GM12878 (cell line): ENCODE measurements at regions not wholly inside any gene's neighbourhood (a gene's known extent, or its start where the extent isn't known, plus 50 kb on each side); places are given as distances from the start of the nearest gene placed in this dataset.

Source experiments
- ATF7 ChIP-seq: fragments of 450-650 bp; IDR thresholded peaks from 2 replicates; pipeline ENCODE4 v1.6.1; 2016; ENCODE audit warnings: low read depth, mild to moderate bottlenecking
- PML ChIP-seq: IDR thresholded peaks from 2 replicates; pipeline ENCODE4 v1.6.1; 2012; ENCODE audit warnings: low read length, inconsistent platforms
- RAD51 ChIP-seq: fragments of 450-650 bp; IDR thresholded peaks from 2 replicates; pipeline ENCODE4 v1.6.1; 2016; ENCODE audit warnings: moderate library complexity, mild to moderate bottlenecking, inconsistent platforms
- TF ChIP-seq, protein P1 (sequence below): fragments of 450-650 bp; formaldehyde crosslinking; IDR thresholded peaks from 2 replicates; pipeline ENCODE4 v1.4.0; 2020; ENCODE audit warnings: mild to moderate bottlenecking, moderate library complexity
- TF ChIP-seq, protein P2 (sequence below): IDR thresholded peaks from 2 replicates; pipeline ENCODE4 v1.6.1; 2012; ENCODE audit warnings: low read length, inconsistent platforms
- TF ChIP-seq, protein P3 (sequence below): fragments of 450-650 bp; IDR thresholded peaks from 2 replicates; pipeline ENCODE4 v1.6.1; 2017; ENCODE audit warnings: mild to moderate bottlenecking, moderate library complexity

DNA sequence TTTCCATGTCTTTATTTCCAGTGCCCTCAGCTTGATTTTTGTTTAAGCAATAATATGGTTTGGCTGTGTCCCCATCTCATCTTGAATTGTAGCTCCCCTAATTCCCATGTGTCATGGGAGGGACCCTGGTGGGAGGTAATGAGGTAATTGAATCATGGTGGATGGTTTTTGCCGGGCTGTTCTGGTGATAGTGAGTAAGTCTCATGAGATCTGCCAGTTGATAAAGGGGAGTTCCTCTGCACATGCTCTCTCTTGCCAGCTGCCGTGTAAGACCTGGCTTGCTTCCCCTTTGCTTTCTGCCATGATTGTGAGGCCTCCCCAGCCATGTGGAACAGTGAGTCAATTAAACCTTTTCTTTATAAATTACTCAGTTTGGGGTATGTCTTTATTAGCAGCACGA, 559.6 kb upstream of the ADAMTS5 start (continued):
- TF ChIP-seq, protein P1, sequence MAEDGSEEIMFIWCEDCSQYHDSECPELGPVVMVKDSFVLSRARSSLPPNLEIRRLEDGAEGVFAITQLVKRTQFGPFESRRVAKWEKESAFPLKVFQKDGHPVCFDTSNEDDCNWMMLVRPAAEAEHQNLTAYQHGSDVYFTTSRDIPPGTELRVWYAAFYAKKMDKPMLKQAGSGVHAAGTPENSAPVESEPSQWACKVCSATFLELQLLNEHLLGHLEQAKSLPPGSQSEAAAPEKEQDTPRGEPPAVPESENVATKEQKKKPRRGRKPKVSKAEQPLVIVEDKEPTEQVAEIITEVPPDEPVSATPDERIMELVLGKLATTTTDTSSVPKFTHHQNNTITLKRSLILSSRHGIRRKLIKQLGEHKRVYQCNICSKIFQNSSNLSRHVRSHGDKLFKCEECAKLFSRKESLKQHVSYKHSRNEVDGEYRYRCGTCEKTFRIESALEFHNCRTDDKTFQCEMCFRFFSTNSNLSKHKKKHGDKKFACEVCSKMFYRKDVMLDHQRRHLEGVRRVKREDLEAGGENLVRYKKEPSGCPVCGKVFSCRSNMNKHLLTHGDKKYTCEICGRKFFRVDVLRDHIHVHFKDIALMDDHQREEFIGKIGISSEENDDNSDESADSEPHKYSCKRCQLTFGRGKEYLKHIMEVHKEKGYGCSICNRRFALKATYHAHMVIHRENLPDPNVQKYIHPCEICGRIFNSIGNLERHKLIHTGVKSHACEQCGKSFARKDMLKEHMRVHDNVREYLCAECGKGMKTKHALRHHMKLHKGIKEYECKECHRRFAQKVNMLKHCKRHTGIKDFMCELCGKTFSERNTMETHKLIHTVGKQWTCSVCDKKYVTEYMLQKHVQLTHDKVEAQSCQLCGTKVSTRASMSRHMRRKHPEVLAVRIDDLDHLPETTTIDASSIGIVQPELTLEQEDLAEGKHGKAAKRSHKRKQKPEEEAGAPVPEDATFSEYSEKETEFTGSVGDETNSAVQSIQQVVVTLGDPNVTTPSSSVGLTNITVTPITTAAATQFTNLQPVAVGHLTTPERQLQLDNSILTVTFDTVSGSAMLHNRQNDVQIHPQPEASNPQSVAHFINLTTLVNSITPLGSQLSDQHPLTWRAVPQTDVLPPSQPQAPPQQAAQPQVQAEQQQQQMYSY (CRISPR knock-in tag): no peak
- no peak for TF ChIP-seq RAD51
- TF ChIP-seq PML: no peak
- TF ChIP-seq, protein P2, sequence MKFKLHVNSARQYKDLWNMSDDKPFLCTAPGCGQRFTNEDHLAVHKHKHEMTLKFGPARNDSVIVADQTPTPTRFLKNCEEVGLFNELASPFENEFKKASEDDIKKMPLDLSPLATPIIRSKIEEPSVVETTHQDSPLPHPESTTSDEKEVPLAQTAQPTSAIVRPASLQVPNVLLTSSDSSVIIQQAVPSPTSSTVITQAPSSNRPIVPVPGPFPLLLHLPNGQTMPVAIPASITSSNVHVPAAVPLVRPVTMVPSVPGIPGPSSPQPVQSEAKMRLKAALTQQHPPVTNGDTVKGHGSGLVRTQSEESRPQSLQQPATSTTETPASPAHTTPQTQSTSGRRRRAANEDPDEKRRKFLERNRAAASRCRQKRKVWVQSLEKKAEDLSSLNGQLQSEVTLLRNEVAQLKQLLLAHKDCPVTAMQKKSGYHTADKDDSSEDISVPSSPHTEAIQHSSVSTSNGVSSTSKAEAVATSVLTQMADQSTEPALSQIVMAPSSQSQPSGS: no peak
- no peak for TF ChIP-seq ATF7
- TF ChIP-seq, protein P3, sequence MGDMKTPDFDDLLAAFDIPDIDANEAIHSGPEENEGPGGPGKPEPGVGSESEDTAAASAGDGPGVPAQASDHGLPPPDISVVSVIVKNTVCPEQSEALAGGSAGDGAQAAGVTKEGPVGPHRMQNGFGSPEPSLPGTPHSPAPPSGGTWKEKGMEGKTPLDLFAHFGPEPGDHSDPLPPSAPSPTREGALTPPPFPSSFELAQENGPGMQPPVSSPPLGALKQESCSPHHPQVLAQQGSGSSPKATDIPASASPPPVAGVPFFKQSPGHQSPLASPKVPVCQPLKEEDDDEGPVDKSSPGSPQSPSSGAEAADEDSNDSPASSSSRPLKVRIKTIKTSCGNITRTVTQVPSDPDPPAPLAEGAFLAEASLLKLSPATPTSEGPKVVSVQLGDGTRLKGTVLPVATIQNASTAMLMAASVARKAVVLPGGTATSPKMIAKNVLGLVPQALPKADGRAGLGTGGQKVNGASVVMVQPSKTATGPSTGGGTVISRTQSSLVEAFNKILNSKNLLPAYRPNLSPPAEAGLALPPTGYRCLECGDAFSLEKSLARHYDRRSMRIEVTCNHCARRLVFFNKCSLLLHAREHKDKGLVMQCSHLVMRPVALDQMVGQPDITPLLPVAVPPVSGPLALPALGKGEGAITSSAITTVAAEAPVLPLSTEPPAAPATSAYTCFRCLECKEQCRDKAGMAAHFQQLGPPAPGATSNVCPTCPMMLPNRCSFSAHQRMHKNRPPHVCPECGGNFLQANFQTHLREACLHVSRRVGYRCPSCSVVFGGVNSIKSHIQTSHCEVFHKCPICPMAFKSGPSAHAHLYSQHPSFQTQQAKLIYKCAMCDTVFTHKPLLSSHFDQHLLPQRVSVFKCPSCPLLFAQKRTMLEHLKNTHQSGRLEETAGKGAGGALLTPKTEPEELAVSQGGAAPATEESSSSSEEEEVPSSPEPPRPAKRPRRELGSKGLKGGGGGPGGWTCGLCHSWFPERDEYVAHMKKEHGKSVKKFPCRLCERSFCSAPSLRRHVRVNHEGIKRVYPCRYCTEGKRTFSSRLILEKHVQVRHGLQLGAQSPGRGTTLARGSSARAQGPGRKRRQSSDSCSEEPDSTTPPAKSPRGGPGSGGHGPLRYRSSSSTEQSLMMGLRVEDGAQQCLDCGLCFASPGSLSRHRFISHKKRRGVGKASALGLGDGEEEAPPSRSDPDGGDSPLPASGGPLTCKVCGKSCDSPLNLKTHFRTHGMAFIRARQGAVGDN: no peak
